SK-N-MC (cell line): ENCODE measurements at regions not wholly inside any gene's neighbourhood (a gene's known extent, or its start where the extent isn't known, plus 50 kb on each side); places are given as distances from the start of the nearest gene placed in this dataset.

Experiments used
- DNase-seq: peaks from one replicate; pipeline ENCODE4 v3.0.0-alpha.2; 2011; ENCODE audit warnings: low read depth, low spot score
- H3K27ac ChIP-seq: fragments of 200-600 bp; sonication (generic); 2 replicates; pipeline ENCODE4 v1.5.1; 2016; ENCODE audit warnings: mixed run types
- H3K36me3 ChIP-seq: fragments of 200-600 bp; sonication (generic); 2 replicates; pipeline ENCODE4 v1.6.1; 2017; ENCODE audit warnings: antibody characterized with exemption, low read length, mixed read lengths; ENCODE audit not compliant: insufficient read depth
- H3K4me3 ChIP-seq: fragments of 200-600 bp; sonication (generic); 2 replicates; pipeline ENCODE4 v1.5.1; 2016
- H3K9ac ChIP-seq: fragments of 200-600 bp; sonication (generic); 2 replicates; pipeline ENCODE4 v1.8.0; 2017; ENCODE audit warnings: mixed run types, mixed read lengths; ENCODE audit not compliant: insufficient read length
- H3K9me3 ChIP-seq: fragments of 200-600 bp; sonication (generic); 2 replicates; pipeline ENCODE4 v1.6.1; 2017; ENCODE audit warnings: low read depth, mild to moderate bottlenecking, antibody characterized with exemption, low read length, moderate library complexity, mixed read lengths
- EZH2 ChIP-seq: fragments of 200-600 bp; sonication (generic); IDR thresholded peaks from one replicate; pipeline ENCODE4 v1.6.1; 2017; ENCODE audit warnings: antibody characterized with exemption
- FOXP2 ChIP-seq: optimal IDR thresholded peaks from 2 replicates; pipeline ENCODE3; 2011; ENCODE audit warnings: mild to moderate bottlenecking, moderate library complexity; ENCODE audit not compliant: insufficient read depth; ENCODE audit errors: extremely low read length, control extremely low read depth
- POLR2AphosphoS5 ChIP-seq: IDR thresholded peaks from 2 replicates; pipeline ENCODE4 v1.6.1; 2012; ENCODE audit warnings: mild to moderate bottlenecking, low read depth, low read length, borderline replicate concordance

- no peaks in the 10 kb centered on the region for H3K9me3 ChIP-seq
- H3K27ac ChIP-seq = no peak overlapping the region
- H3K9ac ChIP-seq = no peak overlapping the region
- no peaks in the 10 kb centered on the region for H3K36me3 ChIP-seq
- no peak for DNase-seq
- TF ChIP-seq EZH2 (no peak), FOXP2 (no peak), POLR2AphosphoS5 (no peak)
- no peak overlapping the region for H3K4me3 ChIP-seq
Measured at GRCh38 chr5:4230786-4231641, 635.4 kb downstream of the IRX1 start.

- Histone ChIP-seq H3K9ac (no peak overlapping the region), H3K9me3 (no peaks in the 10 kb centered on the region), H3K4me3 (no peak overlapping the region), H3K27ac (no peak overlapping the region), H3K36me3 (no peaks in the 10 kb centered on the region)
- no peak for DNase-seq
- no peak for TF ChIP-seq POLR2AphosphoS5
- TF ChIP-seq FOXP2 = no peak
- TF ChIP-seq EZH2 = no peak
Measured at GRCh38 chr5:4232084-4232483, 636.5 kb downstream of the IRX1 start.

- H3K36me3 ChIP-seq = no peaks in the 10 kb centered on the region
- DNase-seq = no peak
Measured at GRCh38 chr5:4233671-4234070, 638.0 kb downstream of the IRX1 start.

GRCh38 chr5:4243479-4244264 lies 648.0 kb downstream of the IRX1 start:
- Histone ChIP-seq H3K9ac (no peak overlapping the region), H3K27ac (no peak overlapping the region), H3K36me3 (no peaks in the 10 kb centered on the region), H3K4me3 (no peak overlapping the region), H3K9me3 (no peaks in the 10 kb centered on the region)
- TF ChIP-seq EZH2 = no peak
- TF ChIP-seq FOXP2 = no peak
- no peak for TF ChIP-seq POLR2AphosphoS5
- DNase-seq = no peak

More at GRCh38 chr5:4233671-4234070, 638.0 kb downstream of the IRX1 start:
- Histone ChIP-seq H3K4me3 (no peak overlapping the region), H3K27ac (no peak overlapping the region), H3K9me3 (no peaks in the 10 kb centered on the region), H3K9ac (no peak overlapping the region)
- TF ChIP-seq FOXP2 (no peak), EZH2 (no peak), POLR2AphosphoS5 (no peak)

GRCh38 chr5:4244306-4244705 lies 648.7 kb downstream of the IRX1 start:
- Histone ChIP-seq H3K4me3 (no peak overlapping the region), H3K9ac (no peak overlapping the region), H3K27ac (no peak overlapping the region), H3K9me3 (no peaks in the 10 kb centered on the region), H3K36me3 (no peaks in the 10 kb centered on the region)
- no peak for DNase-seq
- TF ChIP-seq EZH2 = no peak
- TF ChIP-seq FOXP2 = no peak
- no peak for TF ChIP-seq POLR2AphosphoS5

- Histone ChIP-seq H3K9me3 (no peaks in the 10 kb centered on the region), H3K9ac (no peak overlapping the region), H3K4me3 (no peak overlapping the region), H3K36me3 (no peaks in the 10 kb centered on the region), H3K27ac (no peak overlapping the region)
- TF ChIP-seq POLR2AphosphoS5 (no peak), EZH2 (no peak), FOXP2 (no peak)
- no peak for DNase-seq
Measured at GRCh38 chr5:4245076-4245475, 649.4 kb downstream of the IRX1 start.

GRCh38 chr5:4245511-4245910 lies 649.9 kb downstream of the IRX1 start:
- H3K4me3 ChIP-seq = no peak overlapping the region
- no peaks in the 10 kb centered on the region for H3K36me3 ChIP-seq
- no peaks in the 10 kb centered on the region for H3K9me3 ChIP-seq
- TF ChIP-seq POLR2AphosphoS5 (no peak), FOXP2 (no peak), EZH2 (no peak)
- H3K9ac ChIP-seq = no peak overlapping the region
- no peak for DNase-seq
- H3K27ac ChIP-seq = no peak overlapping the region

- no peak for DNase-seq
- H3K36me3 ChIP-seq = no peaks in the 10 kb centered on the region
- no peak overlapping the region for H3K4me3 ChIP-seq
- TF ChIP-seq FOXP2 (no peak), POLR2AphosphoS5 (no peak), EZH2 (no peak)
- no peak overlapping the region for H3K9ac ChIP-seq
- H3K27ac ChIP-seq = no peak overlapping the region
- H3K9me3 ChIP-seq = no peaks in the 10 kb centered on the region
Measured at GRCh38 chr5:4246447-4246846, 650.8 kb downstream of the IRX1 start.
